ENCODE measurements at regions not wholly inside any gene's neighbourhood (a gene's known extent, or its start where the extent isn't known, plus 50 kb on each side); places are given as distances from the start of the nearest gene placed in this dataset.

- WGBS (ENCODE audit: insufficient coverage), result no CpG with 5 or more reads among the region's 1 CpG
- DNase-seq (no peak), ATAC-seq (replicated peaks in 1 of 4) (no peak)
- Histone ChIP-seq H3K4me1 (ENCODE audit: control insufficient read depth in 1 of 2, extremely low read depth in 1 of 2, insufficient read depth in 2 of 2, low read length in 2 of 2) (no peaks in the 10 kb centered on the region), H3K9me3 (no peaks in the 10 kb centered on the region), H3K27ac (ENCODE audit: low read length) (no peak overlapping the region), H3K4me3 (ENCODE audit: control insufficient read depth in 1 of 2, extremely low read depth in 1 of 2, low read length in 1 of 2) (no peak overlapping the region), H3K27me3 (replicated peaks in 1 of 2; ENCODE audit: control insufficient read depth in 2 of 2, extremely low read depth in 1 of 2, insufficient read depth in 2 of 2, low read length in 1 of 2) (no peaks in the 10 kb centered on the region), H3K36me3 (ENCODE audit: control insufficient read depth in 2 of 2, extremely low read depth in 1 of 2, insufficient read depth in 1 of 2, low read length in 1 of 2) (no peaks in the 10 kb centered on the region)
- ChIA-PET POLR2A (interaction anchor here in 1 of 2 donors (0.6 kb wide), 2 partner anchors 119 to 135 kb away, joined by 3 read pairs; no protein-coding TSS in a partner anchor), CTCF (interaction anchor here in 1 of 2 donors (0.6 kb wide), 1 partner anchor 85 kb away, joined by 6 read pairs; no protein-coding TSS in a partner anchor)
- Mint-ChIP-seq H3K4me3 (no peak overlapping the region), H3K36me3 (no peaks in the 10 kb centered on the region), H3K9me3 (peaks cover 13 to 32% (median 24%) of the 10 kb centered on the region in 3 donors), H3K4me1 (no peaks in the 10 kb centered on the region), H3K27ac (no peak overlapping the region), H3K27me3 (no peaks in the 10 kb centered on the region)
These were observed 1312.7 kb downstream of the SLITRK1 start for GRCh38 chr13:82569581-82569980.

- DNase-seq, result no peak
These were observed 1315.4 kb downstream of the SLITRK1 start for GRCh38 chr13:82566864-82567263.

GRCh38 chr13:82565201-82565600, 1317.1 kb downstream of the SLITRK1 start:
- CTCF ChIA-PET, result no interaction called here
- no peak for ATAC-seq (replicated peaks in 1 of 4)
- no peak overlapping the region for H3K4me3 Mint-ChIP-seq

More at GRCh38 chr13:82566864-82567263, 1315.4 kb downstream of the SLITRK1 start:
- no peaks in the 10 kb centered on the region for H3K36me3 ChIP-seq (ENCODE audit: control insufficient read depth in 2 of 2, extremely low read depth in 1 of 2, insufficient read depth in 1 of 2, low read length in 1 of 2)
- H3K4me1 Mint-ChIP-seq, result no peaks in the 10 kb centered on the region
- ChIA-PET POLR2A (no interaction called here), CTCF (no interaction called here)
- no peaks in the 10 kb centered on the region for H3K9me3 ChIP-seq
- WGBS (ENCODE audit: insufficient coverage), result 62% methylated on average over 2 of the region's 5 CpGs
- H3K27me3 ChIP-seq (replicated peaks in 1 of 2; ENCODE audit: control insufficient read depth in 2 of 2, extremely low read depth in 1 of 2, insufficient read depth in 2 of 2, low read length in 1 of 2), result no peaks in the 10 kb centered on the region
- H3K4me3 Mint-ChIP-seq, result no peak overlapping the region
- H3K27ac Mint-ChIP-seq, result no peak overlapping the region
- no peaks in the 10 kb centered on the region for H3K27me3 Mint-ChIP-seq
- no peak overlapping the region for H3K4me3 ChIP-seq (ENCODE audit: control insufficient read depth in 1 of 2, extremely low read depth in 1 of 2, low read length in 1 of 2)
- no peaks in the 10 kb centered on the region for H3K4me1 ChIP-seq (ENCODE audit: control insufficient read depth in 1 of 2, extremely low read depth in 1 of 2, insufficient read depth in 2 of 2, low read length in 2 of 2)
- H3K9me3 Mint-ChIP-seq, result peaks cover 11 to 24% (median 13%) of the 10 kb centered on the region in 3 donors
- ATAC-seq (replicated peaks in 1 of 4), result no peak
- no peaks in the 10 kb centered on the region for H3K36me3 Mint-ChIP-seq
- H3K27ac ChIP-seq (ENCODE audit: low read length), result no peak overlapping the region

GRCh38 chr13:82560889-82561288, 1321.4 kb downstream of the SLITRK1 start:
- ChIA-PET CTCF (no interaction called here), POLR2A (no interaction called here)
- ATAC-seq (replicated peaks in 1 of 4) (no peak), DNase-seq (no peak)
- H3K4me3 Mint-ChIP-seq, result no peak overlapping the region
- Histone ChIP-seq H3K4me3 (ENCODE audit: control insufficient read depth in 1 of 2, extremely low read depth in 1 of 2, low read length in 1 of 2) (no peak overlapping the region), H3K27me3 (replicated peaks in 1 of 2; ENCODE audit: control insufficient read depth in 2 of 2, extremely low read depth in 1 of 2, insufficient read depth in 2 of 2, low read length in 1 of 2) (no peaks in the 10 kb centered on the region), H3K4me1 (ENCODE audit: control insufficient read depth in 1 of 2, extremely low read depth in 1 of 2, insufficient read depth in 2 of 2, low read length in 2 of 2) (no peaks in the 10 kb centered on the region), H3K36me3 (ENCODE audit: control insufficient read depth in 2 of 2, extremely low read depth in 1 of 2, insufficient read depth in 1 of 2, low read length in 1 of 2) (no peaks in the 10 kb centered on the region), H3K9me3 (no peaks in the 10 kb centered on the region), H3K27ac (ENCODE audit: low read length) (no peak overlapping the region)
- H3K27me3 Mint-ChIP-seq, result no peaks in the 10 kb centered on the region
- H3K4me1 Mint-ChIP-seq, result no peaks in the 10 kb centered on the region
- H3K27ac Mint-ChIP-seq, result no peak overlapping the region
- no CpG with 5 or more reads among the region's 1 CpG for WGBS (ENCODE audit: insufficient coverage)
- H3K9me3 Mint-ChIP-seq, result peaks cover 0 to 5% (median 4%) of the 10 kb centered on the region in 3 donors
- H3K36me3 Mint-ChIP-seq, result no peaks in the 10 kb centered on the region

More at GRCh38 chr13:82565201-82565600, 1317.1 kb downstream of the SLITRK1 start:
- no peaks in the 10 kb centered on the region for H3K9me3 ChIP-seq
- no peaks in the 10 kb centered on the region for H3K27me3 ChIP-seq (replicated peaks in 1 of 2; ENCODE audit: control insufficient read depth in 2 of 2, extremely low read depth in 1 of 2, insufficient read depth in 2 of 2, low read length in 1 of 2)
- no peak overlapping the region for H3K27ac ChIP-seq (ENCODE audit: low read length)
- Mint-ChIP-seq H3K27ac (no peak overlapping the region), H3K36me3 (no peaks in the 10 kb centered on the region), H3K9me3 (peaks cover 9 to 19% (median 11%) of the 10 kb centered on the region in 3 donors), H3K4me1 (no peaks in the 10 kb centered on the region), H3K27me3 (no peaks in the 10 kb centered on the region)
- POLR2A ChIA-PET, result no interaction called here
- no peak for DNase-seq
- H3K4me3 ChIP-seq (ENCODE audit: control insufficient read depth in 1 of 2, extremely low read depth in 1 of 2, low read length in 1 of 2), result no peak overlapping the region
- no peaks in the 10 kb centered on the region for H3K4me1 ChIP-seq (ENCODE audit: control insufficient read depth in 1 of 2, extremely low read depth in 1 of 2, insufficient read depth in 2 of 2, low read length in 2 of 2)
- no peaks in the 10 kb centered on the region for H3K36me3 ChIP-seq (ENCODE audit: control insufficient read depth in 2 of 2, extremely low read depth in 1 of 2, insufficient read depth in 1 of 2, low read length in 1 of 2)
- 90% methylated on average over 3 of the region's 7 CpGs for WGBS (ENCODE audit: insufficient coverage)

GRCh38 chr13:82522872-82523271, 1359.4 kb downstream of the SLITRK1 start:
- POLR2A ChIA-PET, result no interaction called here
- no peak for ATAC-seq (replicated peaks in 1 of 4)
- Mint-ChIP-seq H3K36me3 (no peaks in the 10 kb centered on the region), H3K4me1 (no peaks in the 10 kb centered on the region), H3K9me3 (peaks cover 0 to 6% (median 6%) of the 10 kb centered on the region in 3 donors), H3K27ac (no peak overlapping the region), H3K4me3 (no peak overlapping the region), H3K27me3 (no peaks in the 10 kb centered on the region)
- no peak overlapping the region for H3K4me3 ChIP-seq (ENCODE audit: control insufficient read depth in 1 of 2, extremely low read depth in 1 of 2, low read length in 1 of 2)
- H3K4me1 ChIP-seq (ENCODE audit: control insufficient read depth in 1 of 2, extremely low read depth in 1 of 2, insufficient read depth in 2 of 2, low read length in 2 of 2), result no peaks in the 10 kb centered on the region
- WGBS (ENCODE audit: insufficient coverage), result no CpG with 5 or more reads among the region's 1 CpG
- no peaks in the 10 kb centered on the region for H3K9me3 ChIP-seq
- no peaks in the 10 kb centered on the region for H3K27me3 ChIP-seq (replicated peaks in 1 of 2; ENCODE audit: control insufficient read depth in 2 of 2, extremely low read depth in 1 of 2, insufficient read depth in 2 of 2, low read length in 1 of 2)
- CTCF ChIA-PET, result no interaction called here
- DNase-seq, result no peak
- H3K27ac ChIP-seq (ENCODE audit: low read length), result no peak overlapping the region
- no peaks in the 10 kb centered on the region for H3K36me3 ChIP-seq (ENCODE audit: control insufficient read depth in 2 of 2, extremely low read depth in 1 of 2, insufficient read depth in 1 of 2, low read length in 1 of 2)

GRCh38 chr13:82506805-82507414, 1375.4 kb downstream of the SLITRK1 start:
- H3K27me3 ChIP-seq (replicated peaks in 1 of 2; ENCODE audit: control insufficient read depth in 2 of 2, extremely low read depth in 1 of 2, insufficient read depth in 2 of 2, low read length in 1 of 2), result no peaks in the 10 kb centered on the region
- DNase-seq (no peak), ATAC-seq (replicated peaks in 1 of 4) (no peak)
- no peaks in the 10 kb centered on the region for H3K36me3 ChIP-seq (ENCODE audit: control insufficient read depth in 2 of 2, extremely low read depth in 1 of 2, insufficient read depth in 1 of 2, low read length in 1 of 2)
- ChIA-PET CTCF (interaction anchor here in 1 of 2 donors (0.6 kb wide), 1 partner anchor 214 kb away, joined by 3 read pairs; no protein-coding TSS in a partner anchor), POLR2A (no interaction called here)
- WGBS (ENCODE audit: insufficient coverage), result no CpG with 5 or more reads among the region's 1 CpG
- H3K4me3 Mint-ChIP-seq, result no peak overlapping the region
- no peaks in the 10 kb centered on the region for H3K4me1 ChIP-seq (ENCODE audit: control insufficient read depth in 1 of 2, extremely low read depth in 1 of 2, insufficient read depth in 2 of 2, low read length in 2 of 2)
- H3K4me3 ChIP-seq (ENCODE audit: control insufficient read depth in 1 of 2, extremely low read depth in 1 of 2, low read length in 1 of 2), result no peak overlapping the region
- H3K9me3 Mint-ChIP-seq, result peaks cover 5 to 14% (median 12%) of the 10 kb centered on the region in 3 donors
- H3K27ac Mint-ChIP-seq, result no peak overlapping the region
- H3K36me3 Mint-ChIP-seq, result no peaks in the 10 kb centered on the region
- peaks cover 5% of the 10 kb centered on the region for H3K9me3 ChIP-seq
- H3K4me1 Mint-ChIP-seq, result no peaks in the 10 kb centered on the region
- no peaks in the 10 kb centered on the region for H3K27me3 Mint-ChIP-seq
- H3K27ac ChIP-seq (ENCODE audit: low read length), result no peak overlapping the region

- H3K36me3 Mint-ChIP-seq, result no peaks in the 10 kb centered on the region
- POLR2A ChIA-PET, result no interaction called here
- no peak for ATAC-seq (replicated peaks in 1 of 4)
These were observed 1380.4 kb downstream of the SLITRK1 start for GRCh38 chr13:82501834-82502233.

More at GRCh38 chr13:82501834-82502233, 1380.4 kb downstream of the SLITRK1 start:
- DNase-seq, result no peak
- CTCF ChIA-PET, result no interaction called here
- H3K36me3 ChIP-seq (ENCODE audit: control insufficient read depth in 2 of 2, extremely low read depth in 1 of 2, insufficient read depth in 1 of 2, low read length in 1 of 2), result no peaks in the 10 kb centered on the region
- Mint-ChIP-seq H3K4me1 (no peaks in the 10 kb centered on the region), H3K27me3 (no peaks in the 10 kb centered on the region), H3K4me3 (no peak overlapping the region), H3K9me3 (peaks cover 0 to 4% (median 4%) of the 10 kb centered on the region in 3 donors), H3K27ac (no peak overlapping the region)
- H3K27ac ChIP-seq (ENCODE audit: low read length), result no peak overlapping the region
- no peaks in the 10 kb centered on the region for H3K4me1 ChIP-seq (ENCODE audit: control insufficient read depth in 1 of 2, extremely low read depth in 1 of 2, insufficient read depth in 2 of 2, low read length in 2 of 2)
- no peak overlapping the region for H3K4me3 ChIP-seq (ENCODE audit: control insufficient read depth in 1 of 2, extremely low read depth in 1 of 2, low read length in 1 of 2)
- H3K27me3 ChIP-seq (replicated peaks in 1 of 2; ENCODE audit: control insufficient read depth in 2 of 2, extremely low read depth in 1 of 2, insufficient read depth in 2 of 2, low read length in 1 of 2), result no peaks in the 10 kb centered on the region
- H3K9me3 ChIP-seq, result peaks cover 5% of the 10 kb centered on the region
